ENCODE measurements at regions not wholly inside any gene's neighbourhood (a gene's known extent, or its start where the extent isn't known, plus 50 kb on each side); places are given as distances from the start of the nearest gene placed in this dataset.

- no peaks in the 10 kb centered on the region for H3K9me3 ChIP-seq (ENCODE audit: control insufficient read depth, low read length)
- H3K36me3 ChIP-seq (ENCODE audit: control insufficient read depth, insufficient read depth, low read length, severe bottlenecking), result no peaks in the 10 kb centered on the region
- DNase-seq (ENCODE audit: low read depth), result no peak
- no peak overlapping the region for H3K9ac ChIP-seq (ENCODE audit: low read length)
- H3K4me3 ChIP-seq (ENCODE audit: low read length), result no peak overlapping the region
- no peaks in the 10 kb centered on the region for H3K27me3 ChIP-seq (replicated peaks; ENCODE audit: control insufficient read depth, insufficient read depth, low read length)
- H3K4me1 ChIP-seq (ENCODE audit: control insufficient read depth, insufficient read depth, low read length), result peaks cover 42% of the 10 kb centered on the region
Measured at GRCh38 chr5:171581781-171582180, 162.3 kb downstream of the FGF18 start.

- H3K36me3 ChIP-seq (ENCODE audit: control insufficient read depth, insufficient read depth, low read length, severe bottlenecking), result no peaks in the 10 kb centered on the region
- no peak overlapping the region for H3K4me3 ChIP-seq (ENCODE audit: low read length)
- peaks cover 3% of the 10 kb centered on the region for H3K27me3 ChIP-seq (replicated peaks; ENCODE audit: control insufficient read depth, insufficient read depth, low read length)
- DNase-seq (ENCODE audit: low read depth), result no peak
- no peak overlapping the region for H3K9ac ChIP-seq (ENCODE audit: low read length)
- H3K9me3 ChIP-seq (ENCODE audit: control insufficient read depth, low read length), result no peaks in the 10 kb centered on the region
- H3K4me1 ChIP-seq (ENCODE audit: control insufficient read depth, insufficient read depth, low read length), result peaks cover 37% of the 10 kb centered on the region
Measured at GRCh38 chr5:171582849-171583248, 163.4 kb downstream of the FGF18 start.

- Histone ChIP-seq H3K9ac (ENCODE audit: low read length) (no peak overlapping the region), H3K27me3 (replicated peaks; ENCODE audit: control insufficient read depth, insufficient read depth, low read length) (peaks cover 11% of the 10 kb centered on the region), H3K9me3 (ENCODE audit: control insufficient read depth, low read length) (no peaks in the 10 kb centered on the region), H3K36me3 (ENCODE audit: control insufficient read depth, insufficient read depth, low read length, severe bottlenecking) (no peaks in the 10 kb centered on the region), H3K4me3 (ENCODE audit: low read length) (no peak overlapping the region), H3K4me1 (ENCODE audit: control insufficient read depth, insufficient read depth, low read length) (peaks cover 6% of the 10 kb centered on the region)
- DNase-seq (ENCODE audit: low read depth), result no peak
Measured at GRCh38 chr5:171585981-171586380, 166.5 kb downstream of the FGF18 start.

GRCh38 chr5:171586436-171586835 lies 167.0 kb downstream of the FGF18 start:
- no peak overlapping the region for H3K9ac ChIP-seq (ENCODE audit: low read length)
- no peaks in the 10 kb centered on the region for H3K36me3 ChIP-seq (ENCODE audit: control insufficient read depth, insufficient read depth, low read length, severe bottlenecking)
- peaks cover 11% of the 10 kb centered on the region for H3K27me3 ChIP-seq (replicated peaks; ENCODE audit: control insufficient read depth, insufficient read depth, low read length)
- H3K4me3 ChIP-seq (ENCODE audit: low read length), result no peak overlapping the region
- H3K4me1 ChIP-seq (ENCODE audit: control insufficient read depth, insufficient read depth, low read length), result peaks cover 3% of the 10 kb centered on the region
- no peaks in the 10 kb centered on the region for H3K9me3 ChIP-seq (ENCODE audit: control insufficient read depth, low read length)
- DNase-seq (ENCODE audit: low read depth), result no peak

- Histone ChIP-seq H3K9me3 (ENCODE audit: control insufficient read depth, low read length) (no peaks in the 10 kb centered on the region), H3K4me3 (ENCODE audit: low read length) (no peak overlapping the region), H3K36me3 (ENCODE audit: control insufficient read depth, insufficient read depth, low read length, severe bottlenecking) (no peaks in the 10 kb centered on the region), H3K4me1 (ENCODE audit: control insufficient read depth, insufficient read depth, low read length) (peaks cover 2% of the 10 kb centered on the region), H3K27me3 (replicated peaks; ENCODE audit: control insufficient read depth, insufficient read depth, low read length) (peaks cover 11% of the 10 kb centered on the region), H3K9ac (ENCODE audit: low read length) (no peak overlapping the region)
- DNase-seq (ENCODE audit: low read depth), result no peak
Measured at GRCh38 chr5:171588046-171588445, 168.6 kb downstream of the FGF18 start.

GRCh38 chr5:171588790-171589189 lies 169.3 kb downstream of the FGF18 start:
- H3K36me3 ChIP-seq (ENCODE audit: control insufficient read depth, insufficient read depth, low read length, severe bottlenecking), result no peaks in the 10 kb centered on the region
- peaks cover 11% of the 10 kb centered on the region for H3K27me3 ChIP-seq (replicated peaks; ENCODE audit: control insufficient read depth, insufficient read depth, low read length)

GRCh38 chr5:171589461-171589860 lies 170.0 kb downstream of the FGF18 start:
- H3K9me3 ChIP-seq (ENCODE audit: control insufficient read depth, low read length), result no peaks in the 10 kb centered on the region
- no peak overlapping the region for H3K4me3 ChIP-seq (ENCODE audit: low read length)
- H3K36me3 ChIP-seq (ENCODE audit: control insufficient read depth, insufficient read depth, low read length, severe bottlenecking), result no peaks in the 10 kb centered on the region
- no peak for DNase-seq (ENCODE audit: low read depth)
- peaks cover 11% of the 10 kb centered on the region for H3K27me3 ChIP-seq (replicated peaks; ENCODE audit: control insufficient read depth, insufficient read depth, low read length)
- H3K4me1 ChIP-seq (ENCODE audit: control insufficient read depth, insufficient read depth, low read length), result peaks cover 2% of the 10 kb centered on the region
- H3K9ac ChIP-seq (ENCODE audit: low read length), result no peak overlapping the region

More at GRCh38 chr5:171588790-171589189, 169.3 kb downstream of the FGF18 start:
- no peak overlapping the region for H3K9ac ChIP-seq (ENCODE audit: low read length)
- DNase-seq (ENCODE audit: low read depth), result no peak
- no peak overlapping the region for H3K4me3 ChIP-seq (ENCODE audit: low read length)
- peaks cover 2% of the 10 kb centered on the region for H3K4me1 ChIP-seq (ENCODE audit: control insufficient read depth, insufficient read depth, low read length)
- H3K9me3 ChIP-seq (ENCODE audit: control insufficient read depth, low read length), result no peaks in the 10 kb centered on the region

- DNase-seq (ENCODE audit: low read depth), result no peak
- H3K9ac ChIP-seq (ENCODE audit: low read length), result no peak overlapping the region
- H3K4me3 ChIP-seq (ENCODE audit: low read length), result no peak overlapping the region
Measured at GRCh38 chr5:171592076-171592475, 172.6 kb downstream of the FGF18 start.

GRCh38 chr5:171592736-171593135 lies 173.3 kb downstream of the FGF18 start:
- Histone ChIP-seq H3K4me1 (ENCODE audit: control insufficient read depth, insufficient read depth, low read length) (peaks cover 18% of the 10 kb centered on the region), H3K27me3 (replicated peaks; ENCODE audit: control insufficient read depth, insufficient read depth, low read length) (peaks cover 10% of the 10 kb centered on the region), H3K4me3 (ENCODE audit: low read length) (no peak overlapping the region), H3K36me3 (ENCODE audit: control insufficient read depth, insufficient read depth, low read length, severe bottlenecking) (no peaks in the 10 kb centered on the region), H3K9me3 (ENCODE audit: control insufficient read depth, low read length) (no peaks in the 10 kb centered on the region), H3K9ac (ENCODE audit: low read length) (no peak overlapping the region)
- DNase-seq (ENCODE audit: low read depth), result no peak

More at GRCh38 chr5:171592076-171592475, 172.6 kb downstream of the FGF18 start:
- H3K9me3 ChIP-seq (ENCODE audit: control insufficient read depth, low read length), result no peaks in the 10 kb centered on the region
- H3K4me1 ChIP-seq (ENCODE audit: control insufficient read depth, insufficient read depth, low read length), result peaks cover 18% of the 10 kb centered on the region
- H3K27me3 ChIP-seq (replicated peaks; ENCODE audit: control insufficient read depth, insufficient read depth, low read length), result peaks cover 11% of the 10 kb centered on the region
- no peaks in the 10 kb centered on the region for H3K36me3 ChIP-seq (ENCODE audit: control insufficient read depth, insufficient read depth, low read length, severe bottlenecking)

GRCh38 chr5:171593401-171593800 lies 174.0 kb downstream of the FGF18 start:
- H3K9me3 ChIP-seq (ENCODE audit: control insufficient read depth, low read length), result no peaks in the 10 kb centered on the region
- DNase-seq (ENCODE audit: low read depth), result no peak
- peaks cover 18% of the 10 kb centered on the region for H3K4me1 ChIP-seq (ENCODE audit: control insufficient read depth, insufficient read depth, low read length)
- H3K4me3 ChIP-seq (ENCODE audit: low read length), result no peak overlapping the region
- H3K27me3 ChIP-seq (replicated peaks; ENCODE audit: control insufficient read depth, insufficient read depth, low read length), result peaks cover 5% of the 10 kb centered on the region
- H3K36me3 ChIP-seq (ENCODE audit: control insufficient read depth, insufficient read depth, low read length, severe bottlenecking), result no peaks in the 10 kb centered on the region
- no peak overlapping the region for H3K9ac ChIP-seq (ENCODE audit: low read length)

- H3K36me3 ChIP-seq (ENCODE audit: control insufficient read depth, insufficient read depth, low read length, severe bottlenecking), result no peaks in the 10 kb centered on the region
- H3K9ac ChIP-seq (ENCODE audit: low read length), result no peak overlapping the region
- peaks cover 18% of the 10 kb centered on the region for H3K4me1 ChIP-seq (ENCODE audit: control insufficient read depth, insufficient read depth, low read length)
- H3K9me3 ChIP-seq (ENCODE audit: control insufficient read depth, low read length), result no peaks in the 10 kb centered on the region
- no peak for DNase-seq (ENCODE audit: low read depth)
- no peak overlapping the region for H3K4me3 ChIP-seq (ENCODE audit: low read length)
- peaks cover 1% of the 10 kb centered on the region for H3K27me3 ChIP-seq (replicated peaks; ENCODE audit: control insufficient read depth, insufficient read depth, low read length)
Measured at GRCh38 chr5:171593976-171594375, 174.5 kb downstream of the FGF18 start.

GRCh38 chr5:171595401-171595800 lies 176.0 kb downstream of the FGF18 start:
- Histone ChIP-seq H3K4me3 (ENCODE audit: low read length) (no peak overlapping the region), H3K9me3 (ENCODE audit: control insufficient read depth, low read length) (no peaks in the 10 kb centered on the region), H3K9ac (ENCODE audit: low read length) (no peak overlapping the region), H3K4me1 (ENCODE audit: control insufficient read depth, insufficient read depth, low read length) (peaks cover 18% of the 10 kb centered on the region), H3K27me3 (replicated peaks; ENCODE audit: control insufficient read depth, insufficient read depth, low read length) (peaks cover under 1% of the 10 kb centered on the region), H3K36me3 (ENCODE audit: control insufficient read depth, insufficient read depth, low read length, severe bottlenecking) (no peaks in the 10 kb centered on the region)
- DNase-seq (ENCODE audit: low read depth), result no peak
